Right kidney (tissue), 1 donor: ENCODE measurements at regions not wholly inside any gene's neighbourhood (a gene's known extent, or its start where the extent isn't known, plus 50 kb on each side); places are given as distances from the start of the nearest gene placed in this dataset.

Experiments used
- DNase-seq: peaks from one replicate; pipeline ENCODE4 v3.0.0-alpha.2; 2016

- DNase-seq, result no peak
Measured at GRCh38 chr21:28783641-28784185, 209.0 kb downstream of the LTN1 start.

- DNase-seq, result no peak
Measured at GRCh38 chr21:28781602-28782276, 210.9 kb downstream of the LTN1 start.

- no peak for DNase-seq
Measured at GRCh38 chr21:28779914-28780313, 212.8 kb downstream of the LTN1 start.

- DNase-seq, result no peak
Measured at GRCh38 chr21:28776251-28776650, 216.4 kb downstream of the LTN1 start.

GRCh38 chr21:28775071-28775470, 217.6 kb downstream of the LTN1 start:
- no peak for DNase-seq

GRCh38 chr21:28773036-28773435, 219.6 kb downstream of the LTN1 start:
- DNase-seq, result no peak

GRCh38 chr21:28771790-28772501, 220.7 kb downstream of the LTN1 start:
- DNase-seq, result no peak

- DNase-seq, result no peak
Measured at GRCh38 chr21:28770867-28771661, 221.6 kb downstream of the LTN1 start.

- DNase-seq, result no peak
Measured at GRCh38 chr21:28769683-28770082, 223.0 kb downstream of the LTN1 start.

GRCh38 chr21:28768753-28769152, 223.9 kb downstream of the LTN1 start:
- no peak for DNase-seq

GRCh38 chr21:28767523-28767922, 225.2 kb downstream of the LTN1 start:
- no peak for DNase-seq

- DNase-seq, result no peak
Measured at GRCh38 chr21:28763809-28764418, 228.8 kb downstream of the LTN1 start.

GRCh38 chr21:28762357-28762735, 230.3 kb downstream of the LTN1 start:
- no peak for DNase-seq

GRCh38 chr21:28761674-28762356, 230.9 kb downstream of the LTN1 start:
- DNase-seq, result no peak

- DNase-seq, result no peak
Measured at GRCh38 chr21:28758883-28759242, 233.8 kb downstream of the LTN1 start.

- DNase-seq, result no peak
Measured at GRCh38 chr21:28758042-28758882, 234.4 kb downstream of the LTN1 start.

- no peak for DNase-seq
Measured at GRCh38 chr21:28754862-28755261, 237.8 kb downstream of the LTN1 start.

- no peak for DNase-seq
Measured at GRCh38 chr21:28754127-28754611, 238.5 kb downstream of the LTN1 start.

GRCh38 chr21:28752131-28752530, 240.5 kb downstream of the LTN1 start:
- DNase-seq, result no peak

GRCh38 chr21:28751176-28751575, 241.5 kb downstream of the LTN1 start:
- no peak for DNase-seq

- no peak for DNase-seq
Measured at GRCh38 chr21:28750565-28750964, 242.1 kb downstream of the LTN1 start.
